Nephron (organoid): ENCODE measurements at regions not wholly inside any gene's neighbourhood (a gene's known extent, or its start where the extent isn't known, plus 50 kb on each side); places are given as distances from the start of the nearest gene placed in this dataset.

Source experiments
- H3K27ac Mint-ChIP-seq, 3 experiments: 2 replicates each; pipeline ENCODE4 v1.8.0; 2020; ENCODE audit warnings: mixed read lengths in 3 of 3, mild to moderate bottlenecking in 2 of 3, moderate library complexity in 1 of 3
- H3K27me3 Mint-ChIP-seq: 2 replicates; pipeline ENCODE4 v1.8.0; 2021; ENCODE audit warnings: low read depth, mild to moderate bottlenecking, moderate library complexity, mixed read lengths
- H3K36me3 Mint-ChIP-seq: 2 replicates; pipeline ENCODE4 v1.8.0; 2020; ENCODE audit warnings: low read depth, mixed read lengths
- H3K4me1 Mint-ChIP-seq: 2 replicates; pipeline ENCODE4 v1.8.0; 2020; ENCODE audit warnings: mixed read lengths
- H3K4me3 Mint-ChIP-seq, 3 experiments: 2 replicates each; pipeline ENCODE4 v1.8.0; 2020; ENCODE audit warnings: mild to moderate bottlenecking in 3 of 3, mixed read lengths in 3 of 3, moderate library complexity in 2 of 3
- H3K9me3 Mint-ChIP-seq: 2 replicates; pipeline ENCODE4 v1.8.0; 2020; ENCODE audit warnings: mixed read lengths
- CTCF ChIP-seq, 3 experiments: fragments of 200-600 bp; sonication (generic); IDR thresholded peaks; one replicate each; pipeline ENCODE4 v1.5.0; 2021; ENCODE audit warnings: antibody characterized with exemption in 3 of 3; ENCODE audit not compliant: unreplicated experiment in 3 of 3

- TF ChIP-seq CTCF (IDR thresholded peaks at IDR 0.05; ENCODE audit: unreplicated experiment in 3 of 3): no peak
- Mint-ChIP-seq H3K27ac (no peak overlapping the region), H3K9me3 (no peaks in the 10 kb centered on the region), H3K4me3 (no peak overlapping the region), H3K4me1 (peaks cover 32% of the 10 kb centered on the region), H3K27me3 (peaks cover 8% of the 10 kb centered on the region), H3K36me3 (no peaks in the 10 kb centered on the region)
Measured at GRCh38 chr2:19676770-19677169, 225.0 kb downstream of the TTC32 start.

- Mint-ChIP-seq H3K27me3 (peaks cover 8% of the 10 kb centered on the region), H3K4me1 (peaks cover 32% of the 10 kb centered on the region), H3K4me3 (no peak overlapping the region), H3K36me3 (no peaks in the 10 kb centered on the region), H3K27ac (no peak overlapping the region), H3K9me3 (no peaks in the 10 kb centered on the region)
- TF ChIP-seq CTCF (IDR thresholded peaks at IDR 0.05; ENCODE audit: unreplicated experiment in 3 of 3): no peak
Measured at GRCh38 chr2:19675856-19676460, 225.8 kb downstream of the TTC32 start.

- H3K4me1 Mint-ChIP-seq: peaks cover 32% of the 10 kb centered on the region
- no peaks in the 10 kb centered on the region for H3K36me3 Mint-ChIP-seq
- no peaks in the 10 kb centered on the region for H3K9me3 Mint-ChIP-seq
- H3K27me3 Mint-ChIP-seq: peaks cover 8% of the 10 kb centered on the region
- no peak for TF ChIP-seq CTCF (IDR thresholded peaks at IDR 0.05; ENCODE audit: unreplicated experiment in 3 of 3)
- peak overlapping the region in 1 of 3 experiments; percentile 3 for H3K27ac Mint-ChIP-seq
- no peak overlapping the region for H3K4me3 Mint-ChIP-seq
Measured at GRCh38 chr2:19675003-19675629, 226.7 kb downstream of the TTC32 start.

GRCh38 chr2:19674051-19675002, 227.5 kb downstream of the TTC32 start:
- Mint-ChIP-seq H3K27me3 (peaks cover 8% of the 10 kb centered on the region), H3K4me3 (no peak overlapping the region), H3K27ac (peak overlapping the region in 1 of 3 experiments; percentile 32), H3K36me3 (no peaks in the 10 kb centered on the region), H3K4me1 (peaks cover 36% of the 10 kb centered on the region), H3K9me3 (no peaks in the 10 kb centered on the region)
- no peak for TF ChIP-seq CTCF (IDR thresholded peaks at IDR 0.05; ENCODE audit: unreplicated experiment in 3 of 3)

- Mint-ChIP-seq H3K4me1 (peaks cover 41% of the 10 kb centered on the region), H3K4me3 (no peak overlapping the region), H3K27ac (no peak overlapping the region), H3K27me3 (peaks cover 13% of the 10 kb centered on the region), H3K9me3 (no peaks in the 10 kb centered on the region), H3K36me3 (no peaks in the 10 kb centered on the region)
- no peak for TF ChIP-seq CTCF (IDR thresholded peaks at IDR 0.05; ENCODE audit: unreplicated experiment in 3 of 3)
Measured at GRCh38 chr2:19673213-19673791, 228.5 kb downstream of the TTC32 start.
